GM19043 (cell line): ENCODE measurements at regions not wholly inside any gene's neighbourhood (a gene's known extent, or its start where the extent isn't known, plus 50 kb on each side); places are given as distances from the start of the nearest gene placed in this dataset.
"Not testable (repeated sequence)": the region's sequence is repeated elsewhere in the genome, so short reads cannot be mapped to it uniquely, and the experiment has no call there.

Experiments used
- ATAC-seq: cut with Tn5 transposase; IDR thresholded peaks from one replicate; pipeline ENCODE4 v1.9.1; 2021; ENCODE audit warnings: low read depth; ENCODE audit not compliant: unreplicated experiment

- no peak for ATAC-seq
Measured at GRCh38 chr2:7094231-7094741, 177.1 kb downstream of the RNF144A start.

GRCh38 chr2:7096726-7097352, 179.6 kb downstream of the RNF144A start:
- no peak for ATAC-seq

GRCh38 chr2:7097353-7097895, 180.2 kb downstream of the RNF144A start:
- peak; percentile 93 for ATAC-seq

GRCh38 chr2:7098816-7099215, 181.6 kb downstream of the RNF144A start:
- no peak for ATAC-seq

GRCh38 chr2:7099687-7100086, 182.5 kb downstream of the RNF144A start:
- ATAC-seq: not testable (repeated sequence)

GRCh38 chr2:7102826-7103225, 185.6 kb downstream of the RNF144A start:
- ATAC-seq: no peak

- ATAC-seq: no peak
Measured at GRCh38 chr2:7108792-7109532, 191.8 kb downstream of the RNF144A start.

- ATAC-seq: no peak
Measured at GRCh38 chr2:7109533-7109885, 192.3 kb downstream of the RNF144A start.

GRCh38 chr2:7111626-7112025, 194.4 kb downstream of the RNF144A start:
- ATAC-seq: no peak

GRCh38 chr2:7115364-7115763, 198.2 kb downstream of the RNF144A start:
- no peak for ATAC-seq

- no peak for ATAC-seq
Measured at GRCh38 chr2:7115906-7116305, 198.7 kb downstream of the RNF144A start.

- no peak for ATAC-seq
Measured at GRCh38 chr2:7116511-7116910, 199.3 kb downstream of the RNF144A start.

GRCh38 chr2:7117076-7117475, 199.9 kb downstream of the RNF144A start:
- no peak for ATAC-seq

- no peak for ATAC-seq
Measured at GRCh38 chr2:7118606-7119131, 201.5 kb downstream of the RNF144A start.

GRCh38 chr2:7119132-7119835, 202.1 kb downstream of the RNF144A start:
- no peak for ATAC-seq

- no peak for ATAC-seq
Measured at GRCh38 chr2:7121851-7122250, 204.6 kb downstream of the RNF144A start.

- ATAC-seq: no peak
Measured at GRCh38 chr2:7127156-7127555, 209.9 kb downstream of the RNF144A start.

- ATAC-seq: no peak
Measured at GRCh38 chr2:7127687-7128086, 210.5 kb downstream of the RNF144A start.

- ATAC-seq: no peak
Measured at GRCh38 chr2:7131261-7131660, 214.0 kb downstream of the RNF144A start.

GRCh38 chr2:7132753-7133152, 215.5 kb downstream of the RNF144A start:
- ATAC-seq: no peak

- no peak for ATAC-seq
Measured at GRCh38 chr2:7133521-7133920, 216.3 kb downstream of the RNF144A start.
